Embryonic facial prominence (tissue), 1 donor: ENCODE measurements at regions not wholly inside any gene's neighbourhood (a gene's known extent, or its start where the extent isn't known, plus 50 kb on each side); places are given as distances from the start of the nearest gene placed in this dataset.
"Not testable (repeated sequence)": the region's sequence is repeated elsewhere in the genome, so short reads cannot be mapped to it uniquely, and the experiment has no call there.

ENCODE experiments used
- DNase-seq: peaks from one replicate; pipeline ENCODE4 v3.0.0-alpha.2; 2016; ENCODE audit errors: extremely low spot score

DNA sequence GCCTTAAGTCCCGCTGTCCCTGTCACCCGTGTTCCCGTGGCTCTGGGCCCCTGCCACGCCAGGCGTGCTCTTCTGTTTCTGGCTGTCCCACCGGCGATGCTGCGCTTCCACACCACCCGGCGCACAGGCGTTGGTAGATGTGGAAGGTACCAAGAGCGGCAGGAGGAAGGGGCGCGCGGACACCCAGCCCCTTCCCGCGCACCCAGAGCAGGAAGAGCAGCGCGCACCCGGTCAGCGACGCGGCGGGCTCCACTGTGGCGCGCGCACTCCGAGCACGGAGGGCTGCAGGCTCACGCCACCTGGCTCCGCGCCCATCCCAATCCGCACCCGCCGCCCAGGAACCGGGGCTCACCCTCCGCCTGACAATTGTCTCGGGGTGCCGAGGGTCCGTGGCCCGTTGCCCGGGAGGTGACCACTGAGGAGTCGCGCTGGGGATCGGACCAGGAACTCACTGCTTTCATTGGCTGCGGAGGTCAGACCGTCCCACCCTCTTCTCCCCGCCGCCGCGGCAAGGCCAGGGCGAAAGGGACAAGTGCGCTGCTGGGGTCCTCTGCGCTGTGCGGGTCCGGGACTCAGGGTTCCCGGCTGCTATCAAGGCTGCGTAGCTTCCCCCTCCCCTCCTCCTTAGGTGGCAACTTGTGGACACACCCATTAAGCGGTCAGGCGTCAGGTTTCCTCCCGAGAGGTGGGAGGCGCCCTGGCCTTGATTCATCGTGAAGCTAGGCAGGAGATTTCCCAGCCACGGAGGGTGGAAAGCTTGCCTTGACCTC lies 121.6 kb upstream of the ZNF92 start:
- no peak for DNase-seq

DNA sequence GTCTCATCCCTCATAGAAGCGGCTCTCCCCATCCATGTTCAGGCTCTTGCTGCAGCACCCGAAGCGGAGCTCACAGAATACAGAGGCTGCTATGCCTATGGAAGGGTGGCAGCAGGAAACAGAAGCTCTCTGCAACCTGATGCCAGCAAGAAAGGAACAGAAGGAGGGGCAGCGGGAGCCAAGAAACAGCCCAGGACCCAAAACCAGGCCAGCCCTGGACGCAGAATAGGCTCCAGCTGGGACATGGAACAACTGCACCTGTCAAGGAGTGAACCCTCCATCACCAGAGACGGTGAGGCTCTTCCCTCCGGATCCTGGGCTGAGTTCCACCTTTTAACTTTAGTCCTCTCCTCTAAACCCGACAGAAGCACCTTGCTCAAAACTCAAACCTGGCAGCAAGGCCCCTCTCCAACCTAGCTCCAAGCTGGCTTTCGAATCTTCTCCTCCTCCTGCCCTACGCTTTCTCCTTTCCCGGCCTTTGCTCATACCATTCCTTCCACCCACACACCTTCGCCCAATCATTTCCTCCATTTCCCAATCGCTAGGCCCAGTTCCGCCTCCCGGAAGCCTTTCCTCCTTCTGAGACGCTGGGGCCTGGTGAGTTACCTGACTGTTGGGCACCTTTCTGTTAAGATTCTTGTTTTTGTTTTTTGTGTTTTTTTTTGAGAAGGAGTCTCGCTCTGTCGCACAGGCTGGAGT lies 122.8 kb upstream of the ZNF92 start:
- no peak for DNase-seq

DNA sequence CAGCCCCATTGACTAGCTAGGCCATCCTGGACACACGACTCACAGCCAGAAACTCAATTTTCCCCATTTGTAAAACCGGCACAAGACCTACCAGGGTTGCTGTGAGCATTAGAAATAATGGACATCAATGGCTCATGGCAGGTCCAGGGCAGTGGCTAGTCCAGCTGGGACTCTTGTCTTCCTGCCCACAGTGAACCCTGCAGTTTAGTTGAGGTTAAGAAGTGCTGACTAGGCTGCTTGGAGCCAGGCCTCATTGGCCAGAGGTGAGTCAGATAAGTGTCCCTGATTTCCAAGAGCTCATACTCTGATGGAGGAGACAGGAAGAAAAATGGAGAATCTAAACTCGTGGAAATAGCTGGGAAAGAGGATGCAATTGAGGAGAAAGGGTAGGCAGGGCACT lies 123.4 kb upstream of the ZNF92 start:
- no peak for DNase-seq

DNA sequence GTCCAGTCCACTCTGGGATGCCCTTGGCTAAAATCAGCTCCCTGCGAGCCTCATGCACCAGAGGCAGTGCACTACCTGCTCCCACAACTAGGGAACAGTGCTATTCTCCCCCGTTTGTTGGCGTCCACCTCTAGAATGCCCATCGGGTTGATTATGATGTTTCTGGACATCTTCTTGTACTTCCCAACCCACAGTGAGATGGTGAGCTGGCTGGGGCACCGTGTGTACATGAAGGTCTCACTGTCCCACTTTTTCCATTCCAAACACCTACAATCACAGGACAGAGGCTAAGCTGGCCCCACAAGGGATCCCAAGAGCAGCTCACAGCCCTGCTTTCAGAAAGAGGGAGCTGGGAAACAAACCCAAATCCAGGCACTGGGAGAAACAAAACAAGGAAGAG lies 126.2 kb upstream of the ZNF92 start:
- no peak for DNase-seq

DNA sequence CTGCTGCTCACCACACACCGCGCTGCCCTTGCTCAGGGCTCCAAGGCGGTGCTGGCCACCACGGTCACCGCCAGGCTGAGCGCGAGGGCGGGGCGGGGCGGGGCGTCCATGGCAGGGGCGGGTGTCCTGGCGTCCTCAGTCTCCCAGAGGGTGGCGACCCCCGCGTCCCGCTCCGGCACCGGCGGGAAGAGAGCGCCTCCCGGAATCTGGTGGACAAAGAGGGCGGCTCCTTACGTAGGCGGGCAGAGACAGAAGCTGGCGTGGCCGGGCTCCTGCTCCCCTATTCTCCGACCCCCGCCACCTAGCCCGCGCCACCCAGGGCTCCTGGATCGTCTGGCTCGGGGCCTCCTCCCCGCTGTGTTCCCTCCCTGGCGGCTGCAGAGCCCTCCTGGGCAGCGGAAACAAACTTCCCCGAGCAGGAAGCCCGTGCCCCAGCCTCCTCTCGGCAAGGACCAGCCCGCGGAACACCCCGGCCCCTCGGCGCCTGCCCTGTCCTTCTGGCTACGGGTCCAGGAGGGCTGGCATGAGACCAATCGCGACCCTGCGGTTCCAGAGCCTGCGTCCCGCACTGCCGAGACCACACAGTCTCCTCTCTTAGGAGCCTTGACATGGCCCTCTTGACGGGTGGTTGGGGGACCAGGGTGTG lies 133.8 kb upstream of the ZNF92 start:
- no peak for DNase-seq

DNA sequence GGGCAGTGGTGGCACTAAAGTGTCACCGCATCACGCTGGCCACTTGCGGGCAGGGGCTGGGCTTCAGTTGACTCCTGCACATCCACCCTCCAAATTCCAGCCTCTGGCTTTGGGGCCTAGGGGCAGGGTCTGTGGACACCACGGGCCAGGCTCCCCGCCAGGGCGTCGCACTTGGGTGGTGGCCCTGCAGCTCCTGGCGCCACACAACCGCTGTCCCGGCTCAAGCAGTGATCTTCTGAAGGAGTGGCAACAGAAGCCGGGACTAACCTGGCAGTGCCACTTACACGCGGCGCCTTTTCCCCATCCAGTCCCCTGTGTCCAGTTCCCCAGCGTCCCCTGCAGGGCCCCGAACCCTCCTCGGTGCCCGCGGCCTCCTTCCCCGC lies 134.3 kb upstream of the ZNF92 start:
- DNase-seq, result no peak

DNA sequence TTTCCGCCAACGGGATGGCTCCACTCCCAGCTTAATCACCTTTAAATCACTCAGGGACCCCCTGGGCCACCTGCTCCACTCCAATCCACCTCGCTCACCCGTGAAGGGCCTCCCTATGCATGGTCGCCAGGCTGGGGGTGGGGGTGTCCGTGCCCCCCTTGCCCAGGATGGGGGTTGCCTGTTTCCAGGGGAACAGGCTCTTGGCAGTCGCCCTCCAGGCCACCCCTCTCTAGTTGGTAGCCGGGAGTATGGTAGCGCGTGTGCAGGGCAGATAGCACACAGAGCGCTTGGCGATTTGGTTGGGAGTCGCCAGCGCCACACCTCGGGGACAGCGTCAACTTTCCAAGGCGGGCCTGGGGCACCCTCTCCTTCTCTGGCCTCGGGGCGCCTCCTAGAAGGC lies 134.9 kb upstream of the ZNF92 start:
- no peak for DNase-seq

DNA sequence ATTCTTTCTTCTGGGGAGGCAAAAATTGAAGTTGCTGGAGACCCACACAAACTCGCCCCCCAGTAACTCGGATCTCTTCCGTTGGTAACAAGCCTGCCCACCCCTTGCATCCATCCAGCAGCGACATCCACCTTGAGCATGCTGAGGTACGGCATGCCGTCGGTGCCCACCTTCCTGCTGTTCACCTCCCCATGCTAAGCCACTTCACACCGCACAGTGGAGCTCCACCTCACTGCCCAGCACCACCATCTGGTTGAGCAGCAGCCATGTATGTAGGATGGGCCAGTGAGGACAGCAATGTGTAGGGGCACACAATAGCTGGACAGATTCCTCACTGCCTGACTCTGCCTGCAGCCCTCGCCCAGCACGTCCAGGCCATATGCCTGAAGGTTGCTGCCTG lies 138.1 kb upstream of the ZNF92 start:
- DNase-seq, result no peak

DNA sequence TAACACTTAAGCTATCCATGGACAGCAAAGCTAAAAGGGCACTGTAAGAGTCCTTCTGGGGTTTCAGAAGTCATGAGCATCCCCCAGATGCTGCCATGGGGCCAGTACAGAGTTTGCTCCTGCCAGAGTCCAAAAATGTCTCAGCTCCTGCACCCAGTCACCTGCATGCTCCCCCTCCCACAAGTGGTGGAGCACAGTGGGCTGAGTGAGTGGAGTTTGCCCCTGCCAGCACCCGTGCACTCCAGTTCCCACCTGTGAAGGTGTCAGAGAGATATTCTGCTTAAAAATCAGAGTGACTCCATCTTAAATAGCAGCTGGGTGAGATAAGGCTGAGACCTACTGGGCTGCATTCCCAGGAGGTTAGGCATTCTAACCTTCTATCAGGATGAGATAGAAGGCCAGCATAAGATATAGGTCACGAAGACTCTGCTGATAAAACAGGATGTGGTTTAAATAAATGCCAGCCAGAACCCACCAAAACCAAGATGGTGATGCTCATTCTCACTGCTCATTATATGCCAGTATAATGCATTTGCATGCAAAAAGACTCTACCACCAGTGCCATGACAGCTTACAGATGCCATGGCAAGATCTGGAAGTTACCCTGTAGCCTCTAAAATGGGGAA lies 140.1 kb upstream of the ZNF92 start:
- DNase-seq, result no peak

DNA sequence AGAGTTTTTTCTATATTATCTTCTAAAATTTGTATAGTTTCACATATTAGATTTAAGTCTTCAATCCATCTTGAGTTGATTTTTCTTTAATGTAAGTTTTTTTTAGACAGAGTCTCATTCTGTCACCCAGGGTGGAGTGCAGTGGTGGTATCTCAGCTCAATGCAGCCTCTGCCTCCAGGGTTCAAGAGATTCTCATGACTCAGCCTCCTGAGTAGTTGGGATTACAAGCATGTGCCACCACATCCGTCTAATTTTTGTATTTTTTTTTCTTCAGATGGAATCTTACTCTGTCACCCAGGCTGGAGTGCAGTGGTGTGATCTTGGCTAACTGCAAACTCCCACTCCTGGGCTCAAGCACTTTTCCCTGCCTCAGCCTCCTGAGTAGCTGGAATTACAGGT lies 143.4 kb upstream of the ZNF92 start:
- DNase-seq, result no peak

DNA sequence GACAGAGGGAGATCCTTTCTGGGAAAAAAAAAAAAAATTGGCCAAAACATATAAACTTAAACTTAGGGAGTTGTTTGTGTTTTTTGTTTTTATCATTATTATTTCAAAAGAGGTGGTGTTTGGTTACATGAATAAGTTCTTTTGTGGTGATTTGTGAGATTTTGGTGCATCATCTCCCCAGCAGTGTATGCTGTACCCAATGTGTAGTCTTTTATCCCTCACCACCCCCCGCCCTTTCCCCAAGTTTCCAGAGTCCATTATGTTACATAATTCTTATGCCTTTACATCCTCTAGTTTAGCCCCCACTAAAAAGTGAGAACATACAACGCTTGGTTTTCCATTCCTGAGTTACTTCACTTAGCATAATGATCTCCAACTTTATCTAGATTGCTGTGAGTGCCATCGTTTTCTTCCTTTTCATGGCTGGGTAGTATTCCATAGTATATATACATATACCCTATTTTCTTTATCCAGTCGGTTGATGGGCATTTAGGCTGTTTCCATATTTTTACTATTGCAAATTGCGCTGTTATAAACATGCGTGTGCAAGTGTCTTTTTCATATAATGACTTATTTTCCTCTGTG lies 148.1 kb upstream of the ZNF92 start:
- DNase-seq, result no peak

DNA sequence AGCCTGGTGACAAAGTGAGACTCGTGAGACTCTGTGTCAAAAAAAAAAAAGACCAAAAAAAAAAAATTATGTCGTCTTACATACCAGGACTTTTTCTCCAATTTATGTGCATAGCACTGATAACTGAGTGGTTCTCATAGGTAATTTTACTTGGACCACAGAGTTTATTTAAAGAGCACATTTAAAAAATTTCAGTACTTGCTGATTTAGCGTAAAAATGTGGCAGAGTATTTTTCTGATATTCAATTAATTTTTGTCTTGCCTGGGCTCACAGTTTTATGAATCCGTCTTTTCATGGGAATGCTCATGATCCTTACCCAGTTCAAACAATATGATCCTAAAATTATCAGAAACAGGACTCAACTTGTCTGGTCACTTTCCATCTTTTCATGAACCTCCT lies 151.0 kb upstream of the ZNF92 start:
- DNase-seq, result no peak

DNA sequence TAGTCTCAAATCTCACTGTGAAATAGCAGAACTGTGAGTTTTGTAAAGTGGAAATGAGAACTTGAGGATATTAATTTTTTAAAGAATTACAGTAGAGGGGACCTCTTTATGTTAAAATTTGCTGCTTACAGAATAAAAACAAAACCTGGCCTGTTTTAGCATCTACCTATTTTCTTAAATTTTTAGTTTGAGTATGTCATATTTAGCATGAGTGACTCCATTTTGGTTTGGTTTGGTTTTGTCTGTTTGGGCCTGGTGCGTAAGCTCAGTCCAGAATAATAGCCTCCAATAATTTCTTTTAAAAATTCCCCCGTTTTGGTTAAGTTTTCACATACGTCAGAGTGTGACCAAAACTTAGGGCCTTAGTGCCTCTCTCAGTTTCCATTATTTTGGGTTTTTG lies 152.0 kb upstream of the ZNF92 start:
- DNase-seq, result no peak

DNA sequence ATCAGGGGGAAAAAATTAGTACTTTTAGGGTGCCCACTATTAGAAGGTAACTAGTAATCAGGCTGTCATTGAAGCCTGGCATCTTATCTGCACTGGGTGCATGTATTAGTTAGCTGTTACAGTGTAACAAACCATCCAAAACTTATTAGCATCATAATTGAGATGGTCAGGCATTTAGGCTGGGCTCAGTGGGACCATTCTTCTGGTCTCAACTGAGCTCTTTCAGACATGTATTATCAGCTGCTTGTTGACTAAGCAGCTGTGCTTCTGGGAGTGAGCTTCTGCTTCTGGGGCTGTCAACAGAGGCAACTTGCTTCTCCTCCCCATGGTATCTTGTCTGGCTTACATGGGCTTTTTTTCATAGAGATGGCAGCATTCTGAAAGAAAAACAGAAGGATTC lies 154.0 kb upstream of the ZNF92 start:
- DNase-seq, result no peak

DNA sequence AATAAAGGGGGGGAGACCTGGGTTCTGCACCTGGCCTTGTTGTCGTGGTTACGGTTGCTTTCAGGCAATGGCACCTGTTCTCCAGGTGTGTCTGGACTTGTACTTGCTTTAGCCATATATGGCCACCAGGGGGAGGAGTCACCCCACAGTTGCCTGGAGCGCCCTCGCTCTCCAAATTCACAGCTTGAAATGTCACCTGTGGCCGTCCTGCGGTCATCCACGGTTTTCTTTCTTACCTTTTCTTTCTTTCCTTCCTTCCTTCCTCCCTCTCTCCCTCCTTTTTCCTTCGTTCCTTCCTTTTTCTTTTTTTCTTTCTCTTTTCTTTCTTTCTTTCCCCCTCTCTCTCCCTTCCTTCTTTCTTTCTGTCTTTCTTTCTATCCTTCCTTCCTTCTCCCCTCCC lies 157.2 kb upstream of the ZNF92 start:
- no peak for DNase-seq

DNA sequence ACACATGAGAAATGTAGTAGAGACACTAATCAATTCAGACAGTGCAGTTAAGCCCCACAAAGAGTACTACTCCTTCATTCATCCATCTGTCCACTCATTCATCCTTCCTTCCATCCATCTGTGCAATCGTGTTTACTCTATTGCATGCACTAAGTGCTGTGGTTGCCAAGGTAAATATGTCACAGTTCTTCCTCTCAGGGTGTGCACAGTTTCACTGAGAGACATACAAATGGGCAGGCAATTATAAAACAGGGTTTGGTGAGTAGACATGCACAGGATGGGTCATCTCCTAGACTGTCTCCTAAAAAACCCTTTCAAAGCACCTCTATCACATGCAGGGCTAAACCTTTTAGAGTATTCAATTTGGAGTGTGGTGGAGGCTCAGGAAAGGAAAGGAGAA lies 160.4 kb upstream of the ZNF92 start:
- not testable (repeated sequence) for DNase-seq

DNA sequence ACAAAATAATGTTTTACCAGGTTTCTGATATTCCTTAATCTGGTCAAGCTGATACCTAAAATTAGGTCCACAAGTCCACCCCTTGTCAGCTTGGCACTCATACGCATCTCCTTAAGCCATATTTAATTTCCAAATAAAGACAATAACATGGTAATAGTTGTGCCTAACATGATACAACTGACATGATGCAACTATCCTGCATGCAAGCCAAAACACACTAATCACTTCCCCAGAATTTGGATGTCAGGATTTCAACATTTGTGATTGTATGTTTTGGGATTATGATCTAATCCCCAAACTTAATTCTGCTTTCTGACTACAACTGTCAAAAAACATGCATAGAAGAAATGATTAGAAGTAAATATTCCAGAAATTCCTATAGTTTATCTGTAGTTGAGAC lies 174.4 kb upstream of the ZNF92 start:
- not testable (repeated sequence) for DNase-seq

DNA sequence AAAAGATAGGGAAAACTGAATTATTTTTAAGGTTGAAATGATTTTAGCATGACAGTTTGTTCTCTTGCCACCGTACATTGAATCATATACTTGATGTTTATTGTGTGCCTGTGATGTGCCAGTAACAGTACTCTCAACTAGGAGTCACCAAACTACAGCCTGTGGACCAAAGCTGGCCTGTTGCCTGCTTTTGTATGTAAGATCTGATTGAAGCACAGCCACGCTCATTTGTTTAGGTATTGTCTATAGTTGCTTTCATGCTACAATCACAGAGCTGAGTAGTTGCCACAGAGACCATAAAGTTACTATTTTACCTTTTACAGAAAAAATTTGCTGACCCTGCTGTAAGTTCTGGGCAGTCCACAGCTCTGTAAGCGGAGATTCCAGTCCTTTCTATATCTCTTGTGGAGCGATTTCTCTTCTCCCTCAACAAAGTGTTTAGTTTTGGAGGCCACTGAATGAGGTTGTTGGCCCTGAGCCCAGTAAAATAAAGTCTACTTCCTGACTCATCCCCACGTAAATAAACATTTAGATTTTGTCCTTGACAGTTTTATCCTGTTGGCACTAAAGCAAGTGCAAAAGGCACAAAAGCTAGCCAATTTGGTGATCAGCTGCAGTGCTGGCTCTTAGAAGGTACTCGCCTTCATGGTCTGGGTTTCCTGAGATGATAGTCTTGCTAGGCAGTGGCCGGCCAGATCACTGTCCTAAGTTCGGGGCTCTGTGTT lies 180.2 kb upstream of the ZNF92 start:
- DNase-seq, result not testable (repeated sequence)

DNA sequence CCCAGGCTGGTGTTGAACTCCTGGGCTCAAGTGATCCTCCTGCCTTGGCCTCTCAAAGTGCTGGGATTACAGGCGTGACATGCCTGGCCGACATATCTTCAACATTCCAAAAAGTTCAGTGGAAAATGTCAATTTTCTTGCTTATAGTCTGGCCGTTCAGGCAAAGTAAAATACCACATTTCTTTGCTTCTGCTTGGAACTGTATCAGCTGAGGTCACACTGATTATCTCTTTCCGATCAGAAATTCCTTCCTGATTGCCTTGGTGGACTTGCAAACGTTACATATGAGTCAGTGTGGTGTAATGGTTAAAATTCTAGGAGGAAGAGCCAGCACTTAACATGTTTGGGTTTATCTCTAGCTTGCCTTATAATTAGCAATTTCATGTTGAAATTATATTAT lies 170.6 kb upstream of the ERV3-1 start:
- DNase-seq, result not testable (repeated sequence)

DNA sequence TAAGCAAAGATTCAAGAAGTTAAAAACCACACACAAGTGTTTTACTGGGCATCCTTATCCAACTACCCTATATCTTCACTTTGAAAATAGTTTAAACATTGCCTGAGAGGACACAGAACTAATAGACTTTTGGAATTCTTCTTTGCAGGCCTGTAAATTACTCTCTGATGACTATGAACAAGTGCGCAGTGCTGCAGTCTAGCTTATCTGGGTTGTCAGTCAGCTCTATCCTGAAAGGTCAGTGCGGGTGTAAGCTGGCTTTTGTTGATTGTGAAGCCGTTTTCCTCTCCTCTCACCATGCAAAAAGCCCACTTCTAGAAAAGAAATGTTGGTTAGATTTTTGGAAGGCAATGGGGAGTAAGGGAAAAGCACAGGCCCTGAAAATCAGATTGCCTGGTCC lies 143.6 kb upstream of the ERV3-1 start:
- not testable (repeated sequence) for DNase-seq

DNA sequence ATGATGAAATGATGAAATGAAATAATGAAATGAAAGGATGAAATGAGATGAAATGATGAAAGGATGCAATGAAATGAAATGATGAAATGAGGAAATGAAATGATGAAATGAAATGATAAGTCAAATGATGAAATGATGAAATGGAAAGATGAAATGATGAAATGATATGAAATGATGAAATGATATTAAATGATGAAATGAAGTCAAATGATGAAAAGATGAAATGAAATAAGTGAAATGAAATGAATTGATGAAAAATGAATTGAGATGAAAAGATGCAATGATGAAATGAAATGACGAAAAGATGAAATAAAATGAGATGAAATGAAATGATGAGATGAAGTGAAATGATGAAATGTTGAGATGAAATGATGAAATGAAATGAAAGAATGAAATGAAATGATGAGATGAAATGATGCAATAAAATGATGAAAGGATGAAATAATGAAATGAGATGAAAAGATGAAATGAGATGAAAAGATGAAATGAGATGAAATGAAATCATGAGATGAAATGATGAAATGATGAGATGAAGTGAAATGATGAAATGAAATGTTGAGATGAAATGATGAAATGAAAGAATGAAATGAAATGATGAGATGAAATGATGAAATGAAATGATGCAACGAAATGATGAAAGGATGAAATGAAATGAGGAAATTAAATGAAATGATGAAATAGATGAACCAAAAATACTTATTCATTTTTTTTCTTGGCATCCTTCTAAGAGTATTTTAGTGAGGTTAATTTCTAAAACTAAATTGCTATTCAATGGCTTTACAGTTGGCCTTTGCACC lies 139.8 kb upstream of the ERV3-1 start:
- not testable (repeated sequence) for DNase-seq
